Fibroblast of skin of back (primary cell): ENCODE measurements at regions not wholly inside any gene's neighbourhood (a gene's known extent, or its start where the extent isn't known, plus 50 kb on each side); places are given as distances from the start of the nearest gene placed in this dataset.

Experiments
- DNase-seq: peaks from one replicate; pipeline ENCODE4 v3.0.0-alpha.2; 2013

GRCh38 chr2:9077691-9078090 is 74.2 kb upstream of the MBOAT2 start:
- no peak for DNase-seq

- no peak for DNase-seq
Measured at GRCh38 chr2:9076755-9077154, 73.3 kb upstream of the MBOAT2 start.

GRCh38 chr2:9076210-9076609 is 72.7 kb upstream of the MBOAT2 start:
- no peak for DNase-seq

- no peak for DNase-seq
Measured at GRCh38 chr2:9074930-9075329, 71.4 kb upstream of the MBOAT2 start.

GRCh38 chr2:9071584-9072124 is 68.2 kb upstream of the MBOAT2 start:
- peak; percentile 44 for DNase-seq

- peak; percentile 85 for DNase-seq
Measured at GRCh38 chr2:9071032-9071431, 67.5 kb upstream of the MBOAT2 start.

- no peak for DNase-seq
Measured at GRCh38 chr2:9069543-9069942, 66.1 kb upstream of the MBOAT2 start.

GRCh38 chr2:9065901-9066300 is 62.4 kb upstream of the MBOAT2 start:
- no peak for DNase-seq

GRCh38 chr2:9063023-9063606 is 59.6 kb upstream of the MBOAT2 start:
- DNase-seq = no peak

- no peak for DNase-seq
Measured at GRCh38 chr2:9060819-9061218, 57.3 kb upstream of the MBOAT2 start.

GRCh38 chr2:9057939-9058761 is 54.7 kb upstream of the MBOAT2 start:
- DNase-seq = peak; percentile 84

GRCh38 chr2:9055471-9055870 is 52.0 kb upstream of the MBOAT2 start:
- DNase-seq = no peak

GRCh38 chr2:9053534-9053931 is 50.0 kb upstream of the MBOAT2 start:
- DNase-seq = peak; percentile 17
